CD4-positive, alpha-beta T cell treated with Interleukin-6 at 100 ng/mL for 8 hours (primary cell): ENCODE measurements at regions not wholly inside any gene's neighbourhood (a gene's known extent, or its start where the extent isn't known, plus 50 kb on each side); places are given as distances from the start of the nearest gene placed in this dataset.

Experiments used
- DNase-seq: peaks from one replicate; pipeline ENCODE4 v3.0.0-alpha.2; 2020; ENCODE audit warnings: mixed read lengths, low spot score

DNA sequence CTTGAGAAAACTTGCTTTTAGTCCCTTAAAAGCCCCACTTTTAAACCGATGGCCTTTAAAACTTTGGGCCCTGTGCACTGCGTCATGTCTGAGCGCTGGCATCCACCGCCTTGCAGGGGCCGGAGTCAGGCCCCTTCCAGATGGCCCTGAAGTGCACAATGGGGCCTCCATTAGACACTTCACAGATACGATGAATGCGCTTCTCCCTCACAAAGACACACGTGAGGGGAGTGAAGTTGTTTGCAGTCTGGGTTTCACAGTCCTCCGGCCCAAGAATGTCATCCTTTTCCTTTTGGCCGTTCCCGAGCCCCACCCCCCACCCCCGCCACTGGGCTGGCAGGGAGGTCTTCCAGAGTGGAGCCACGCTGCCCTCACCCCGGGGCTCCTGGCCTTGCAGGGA lies 415.1 kb upstream of the SALL3 start:
- DNase-seq = no peak

- no peak for DNase-seq
Observed at GRCh38 chr18:78565240-78565639, 414.4 kb upstream of the SALL3 start.

DNA sequence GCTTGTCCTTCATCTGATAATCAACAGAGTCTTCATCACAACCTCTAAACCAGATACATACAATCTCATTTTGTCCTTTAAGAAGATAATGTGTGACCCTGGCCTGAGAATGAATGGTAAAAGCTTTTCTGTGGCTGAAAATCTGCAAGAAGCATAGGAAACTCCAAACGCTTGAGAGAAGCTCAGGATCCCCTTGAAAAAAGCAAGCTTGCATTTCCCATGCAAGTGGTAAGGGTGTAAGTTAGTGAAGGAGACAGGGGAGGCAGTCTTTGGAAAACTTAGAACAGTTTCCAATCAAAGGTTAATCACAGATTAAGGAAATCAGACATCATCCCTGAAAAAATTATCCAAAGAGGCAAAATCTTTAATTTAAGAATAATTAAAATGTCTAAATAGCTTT lies 413.6 kb upstream of the SALL3 start:
- no peak for DNase-seq

- DNase-seq = no peak
Observed at GRCh38 chr18:78566720-78567119, 412.9 kb upstream of the SALL3 start.

- no peak for DNase-seq
Observed at GRCh38 chr18:78571063-78571785, 408.4 kb upstream of the SALL3 start.

DNA sequence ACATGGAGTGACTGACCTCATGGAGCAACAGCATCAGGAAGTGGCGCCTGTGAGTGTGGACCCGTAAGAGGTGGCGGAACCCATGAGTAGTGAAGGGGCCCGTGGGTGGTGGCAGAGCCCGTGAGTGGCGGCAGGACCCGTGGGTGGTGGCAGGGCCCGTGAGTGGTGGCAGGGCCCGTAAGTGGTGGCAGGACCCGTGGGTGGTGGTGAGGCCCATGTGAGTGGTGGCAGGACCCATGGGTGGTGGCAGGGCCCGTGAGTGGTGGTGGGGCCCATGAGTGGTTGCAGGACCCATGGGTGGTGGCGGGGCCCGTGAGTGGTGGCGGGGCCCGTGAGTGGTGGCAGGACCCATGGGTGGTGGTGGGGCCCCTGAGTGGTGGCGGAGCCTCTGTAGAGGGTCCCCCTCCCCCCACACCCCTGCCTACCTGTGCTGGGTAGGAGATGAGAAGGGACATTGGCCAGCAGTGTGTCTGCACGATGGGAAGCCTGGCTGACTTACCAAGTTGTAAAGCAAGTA lies 407.7 kb upstream of the SALL3 start:
- no peak for DNase-seq

- DNase-seq = no peak
Observed at GRCh38 chr18:78573773-78574172, 405.8 kb upstream of the SALL3 start.

DNA sequence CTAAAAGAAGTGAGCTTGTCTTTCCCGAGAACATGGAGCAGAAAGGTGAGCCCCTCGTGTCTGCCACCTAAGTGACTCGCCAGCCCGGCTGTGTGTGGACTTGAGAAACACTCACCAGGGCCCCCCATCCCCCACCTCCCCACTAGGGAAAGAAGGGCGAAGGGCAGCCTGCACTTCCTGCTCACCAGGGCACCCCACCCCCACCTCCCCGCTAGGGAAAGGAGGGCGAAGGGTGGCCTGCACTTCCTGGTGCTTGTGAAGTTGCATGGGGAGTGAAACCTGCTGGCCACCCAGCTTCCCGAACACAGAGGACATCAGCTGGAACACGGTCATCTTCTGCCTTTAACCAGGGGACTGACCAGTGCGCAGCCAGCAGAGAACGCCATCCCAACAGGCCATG lies 402.7 kb upstream of the SALL3 start:
- no peak for DNase-seq

- DNase-seq = no peak
Observed at GRCh38 chr18:78579449-78579848, 400.2 kb upstream of the SALL3 start.

DNA sequence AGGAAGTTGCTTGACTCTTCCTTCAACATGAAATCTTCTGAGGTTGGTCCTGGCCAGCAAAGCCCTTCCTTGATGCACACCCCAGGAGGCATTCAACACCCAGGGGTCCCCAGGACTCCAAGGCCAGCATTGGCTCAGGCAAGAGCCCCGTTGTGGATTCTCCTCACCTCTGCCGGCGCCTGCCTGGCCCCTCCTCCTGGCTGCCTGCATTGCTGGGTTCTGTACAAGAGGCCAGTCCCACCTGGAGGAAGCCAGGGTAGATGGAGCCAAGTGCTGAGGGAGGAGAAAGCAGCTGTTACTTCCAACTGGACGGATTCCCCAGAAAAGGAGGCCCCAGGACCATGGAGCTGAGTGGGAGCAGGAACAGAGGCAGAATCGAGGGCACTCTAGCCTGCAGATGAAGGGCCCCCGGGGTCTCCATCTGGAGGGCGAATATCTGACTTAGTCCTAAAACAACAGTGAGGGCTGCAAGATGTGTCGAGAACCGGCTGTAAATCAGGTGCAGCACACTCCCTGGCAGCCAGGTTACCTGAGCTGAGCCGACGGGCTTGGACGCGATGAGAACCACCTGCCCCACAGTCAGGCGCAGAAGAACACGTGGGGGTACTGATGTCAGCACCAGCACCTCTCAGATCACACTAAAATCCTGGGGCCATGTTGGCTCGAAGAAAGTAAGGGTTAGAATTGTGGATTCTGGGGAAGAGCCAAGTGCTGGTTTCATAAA lies 399.6 kb upstream of the SALL3 start:
- no peak for DNase-seq

- DNase-seq = no peak
Observed at GRCh38 chr18:78580835-78581339, 398.7 kb upstream of the SALL3 start.

DNA sequence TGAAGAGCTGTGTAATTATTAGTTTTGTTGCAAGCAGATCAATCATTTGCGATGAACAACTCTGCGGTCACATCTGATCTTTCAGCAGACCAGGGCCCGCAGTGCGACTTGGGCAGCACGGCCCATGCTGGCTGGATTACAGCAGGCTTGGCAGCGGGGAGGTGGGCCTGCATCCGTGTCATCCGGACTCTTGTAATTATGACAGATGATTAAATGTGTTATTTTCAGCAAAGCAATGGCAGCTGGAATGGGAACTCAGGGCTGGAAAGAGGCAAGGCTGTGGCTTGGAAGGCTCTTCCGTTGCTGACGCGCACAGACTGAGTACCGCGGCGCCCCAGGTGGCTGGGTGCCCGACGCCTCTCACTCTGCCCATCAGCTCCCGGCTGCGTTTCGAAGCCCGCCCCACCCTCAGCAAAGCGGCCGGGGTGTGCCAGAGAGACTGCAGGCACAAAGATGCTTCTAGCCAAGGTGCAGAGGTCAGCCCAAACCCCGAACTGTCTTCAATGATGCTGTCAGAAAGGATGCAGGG lies 397.4 kb upstream of the SALL3 start:
- no peak for DNase-seq

DNA sequence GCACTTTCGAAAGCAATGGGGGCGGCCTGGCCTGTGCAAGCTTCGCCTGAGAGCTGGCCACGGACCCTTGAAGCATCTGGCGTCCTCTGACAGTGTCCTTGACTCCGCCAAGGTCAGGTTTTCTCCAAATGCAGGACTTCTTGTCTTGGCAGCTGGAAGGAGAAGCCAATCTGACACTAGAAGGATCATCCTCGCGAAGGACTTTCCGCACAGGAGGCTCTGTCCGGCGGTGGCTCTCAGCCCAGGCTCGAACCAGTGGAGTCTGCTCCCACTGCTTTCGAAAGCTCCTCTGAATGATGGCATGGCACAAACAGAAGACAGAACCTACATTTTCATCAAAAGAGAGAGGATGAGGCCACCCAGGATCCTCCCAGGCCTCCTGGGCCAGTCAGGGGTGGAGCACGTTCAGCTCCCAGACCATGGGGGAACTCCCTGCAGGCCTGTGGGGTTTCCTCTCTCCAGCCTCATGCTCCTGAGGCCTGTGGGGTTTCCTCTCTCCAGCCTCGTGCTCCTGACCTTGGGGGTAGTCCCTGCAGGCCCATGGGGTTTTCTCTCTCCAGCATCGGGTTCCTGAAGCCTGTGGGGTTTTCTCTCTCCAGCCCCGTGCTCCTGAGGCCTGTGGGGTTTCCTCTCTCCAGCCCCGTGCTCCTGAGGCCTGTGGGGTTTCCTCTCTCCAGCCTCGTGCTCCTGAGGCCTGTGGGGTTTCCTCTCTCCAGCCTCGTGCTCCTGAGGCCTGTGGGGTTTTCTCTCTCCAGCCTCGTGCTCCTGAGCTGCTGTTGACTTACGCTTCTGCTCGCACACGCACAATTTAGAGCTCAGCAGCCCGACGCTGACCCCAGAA lies 396.5 kb upstream of the SALL3 start:
- no peak for DNase-seq

DNA sequence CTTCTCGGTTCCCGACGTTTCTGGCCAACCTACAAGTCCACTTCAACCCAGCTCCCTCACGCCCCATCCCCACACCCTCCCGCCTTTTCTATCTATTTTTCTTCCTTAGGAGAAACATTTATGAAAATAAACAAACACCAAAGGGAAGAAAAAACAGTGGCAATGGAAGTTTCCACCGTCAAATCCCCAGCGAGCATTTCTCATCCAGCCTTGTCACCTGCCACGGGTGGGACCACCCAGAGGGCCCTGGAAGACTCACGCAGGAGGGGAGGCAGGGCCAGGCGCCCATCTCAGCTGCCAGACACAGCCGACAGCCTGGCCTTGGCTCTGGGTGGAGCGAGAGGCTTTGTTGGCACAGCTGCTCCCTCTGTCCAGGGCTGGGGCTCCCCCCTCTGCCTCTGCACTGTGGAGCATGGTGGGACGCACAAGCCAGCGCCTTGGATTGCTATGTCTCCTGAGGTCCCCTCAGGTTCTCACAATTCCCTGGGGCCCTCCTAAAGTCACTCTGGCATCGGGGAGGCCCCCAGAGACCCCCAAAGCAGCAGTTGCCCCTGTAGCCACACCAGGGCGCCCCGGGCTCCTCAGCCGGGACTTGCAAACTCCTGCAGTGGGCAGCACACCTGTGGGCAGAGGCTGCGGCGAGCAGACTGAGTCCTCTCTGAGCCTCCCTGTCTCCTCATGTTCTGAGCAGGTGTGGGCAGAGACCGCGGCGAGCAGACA lies 395.7 kb upstream of the SALL3 start:
- DNase-seq = no peak

GRCh38 chr18:78584459-78585022 lies 395.1 kb upstream of the SALL3 start:
- DNase-seq = no peak

DNA sequence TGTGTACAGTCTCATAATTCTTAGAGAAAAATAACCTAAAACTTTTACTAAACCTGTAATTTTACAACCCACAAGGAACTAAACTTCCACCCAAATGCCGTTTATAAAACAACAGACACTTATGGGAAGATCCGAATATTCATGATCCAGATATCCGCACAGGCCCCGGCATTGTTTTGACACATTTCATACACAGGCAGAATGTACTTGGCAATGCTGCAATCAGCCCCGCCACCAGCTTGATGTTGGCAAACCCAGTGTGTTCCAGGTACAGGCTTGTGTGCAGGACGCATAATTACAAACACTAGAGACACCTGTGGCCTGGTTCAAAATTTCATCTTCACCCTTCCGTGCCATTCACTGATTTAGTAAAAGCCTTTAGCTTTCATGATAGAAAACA lies 393.0 kb upstream of the SALL3 start:
- no peak for DNase-seq

DNA sequence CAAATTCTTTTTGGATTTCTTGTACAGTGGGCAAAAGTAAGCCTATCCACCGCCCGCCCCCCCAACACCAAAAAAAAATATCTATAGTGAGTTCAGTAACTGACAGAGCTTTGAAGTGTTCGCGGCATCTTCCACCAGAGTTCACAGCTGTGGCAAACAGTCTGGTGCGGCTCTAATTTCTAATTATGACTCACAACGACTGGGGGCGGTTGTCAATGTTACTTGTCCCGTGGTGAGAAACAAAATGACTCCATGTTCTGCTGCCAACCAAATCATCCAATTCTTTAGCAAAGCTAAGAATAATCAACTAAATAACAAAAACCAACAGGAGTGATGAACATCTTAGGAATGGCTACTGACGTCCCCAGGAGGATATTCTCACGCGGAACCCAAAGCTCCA lies 392.5 kb upstream of the SALL3 start:
- DNase-seq = no peak

GRCh38 chr18:78587626-78588600 lies 391.7 kb upstream of the SALL3 start:
- DNase-seq = no peak

DNA sequence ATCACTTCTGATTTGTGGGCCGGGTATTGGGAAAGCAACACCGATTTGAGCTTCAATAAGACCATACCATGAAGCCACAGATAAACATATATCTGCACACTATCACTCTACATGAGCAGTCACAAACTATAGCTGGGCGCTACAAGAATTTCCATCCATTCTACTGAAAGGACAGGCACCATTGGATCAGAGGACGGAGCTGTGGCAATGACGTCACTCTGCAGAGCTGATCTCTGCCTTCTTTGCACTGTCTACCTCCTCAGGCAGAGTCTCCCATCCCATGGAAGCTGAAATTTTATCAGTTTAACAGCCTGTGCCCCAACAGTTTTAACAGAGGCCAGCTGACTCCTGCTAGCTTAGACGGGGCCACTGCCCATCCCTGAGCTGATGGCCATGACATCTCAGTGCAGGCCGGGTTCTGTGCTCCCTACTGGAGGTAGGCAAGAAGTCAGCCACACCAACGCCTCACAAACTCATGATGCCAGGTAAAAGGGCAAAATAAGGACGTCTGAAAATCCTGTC lies 389.6 kb upstream of the SALL3 start:
- no peak for DNase-seq

DNA sequence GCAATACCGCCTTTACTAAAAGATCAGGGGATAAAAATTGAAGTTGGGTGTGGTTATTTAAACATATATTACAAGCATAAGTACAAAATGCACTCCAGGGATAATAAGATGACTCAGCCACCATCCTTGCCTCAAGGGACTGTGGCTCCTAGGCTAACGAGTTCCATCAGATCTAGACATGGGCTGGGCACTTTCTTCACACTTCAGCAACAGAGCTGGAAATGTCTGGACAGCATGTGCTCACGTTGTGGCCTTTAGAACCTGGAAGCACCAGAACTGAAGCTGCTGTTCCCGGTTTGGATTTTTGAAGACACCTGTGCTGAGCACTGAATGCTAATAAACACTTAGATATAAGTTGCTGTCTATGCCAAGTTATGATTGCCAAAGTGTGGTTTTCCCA lies 384.2 kb upstream of the SALL3 start:
- no peak for DNase-seq
